ENCODE measurements at regions not wholly inside any gene's neighbourhood (a gene's known extent, or its start where the extent isn't known, plus 50 kb on each side); places are given as distances from the start of the nearest gene placed in this dataset.
"Not testable (repeated sequence)": the region's sequence is repeated elsewhere in the genome, so short reads cannot be mapped to it uniquely, and the experiment has no call there.

DNA sequence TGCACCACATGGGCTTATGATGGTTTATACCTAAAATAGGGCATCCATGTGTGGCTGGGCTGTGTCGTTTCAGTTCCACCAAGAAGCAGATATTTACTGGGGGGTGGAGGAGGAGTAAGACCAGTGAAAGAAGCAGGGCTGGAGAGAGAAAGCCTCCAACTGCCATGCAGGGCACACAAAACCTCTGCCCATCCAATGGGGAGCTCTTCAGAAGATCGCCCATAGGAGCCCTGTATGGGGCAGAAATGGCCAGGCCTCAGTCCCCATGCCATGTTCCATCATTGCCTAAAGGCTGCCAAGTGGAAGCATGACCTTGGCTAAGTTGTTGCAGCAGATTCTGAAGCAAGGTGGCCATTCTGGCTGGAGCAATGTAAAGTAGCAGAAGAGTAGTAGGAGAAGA, 277.0 kb downstream of the MEX3B start:
- no peak for DNase-seq

DNA sequence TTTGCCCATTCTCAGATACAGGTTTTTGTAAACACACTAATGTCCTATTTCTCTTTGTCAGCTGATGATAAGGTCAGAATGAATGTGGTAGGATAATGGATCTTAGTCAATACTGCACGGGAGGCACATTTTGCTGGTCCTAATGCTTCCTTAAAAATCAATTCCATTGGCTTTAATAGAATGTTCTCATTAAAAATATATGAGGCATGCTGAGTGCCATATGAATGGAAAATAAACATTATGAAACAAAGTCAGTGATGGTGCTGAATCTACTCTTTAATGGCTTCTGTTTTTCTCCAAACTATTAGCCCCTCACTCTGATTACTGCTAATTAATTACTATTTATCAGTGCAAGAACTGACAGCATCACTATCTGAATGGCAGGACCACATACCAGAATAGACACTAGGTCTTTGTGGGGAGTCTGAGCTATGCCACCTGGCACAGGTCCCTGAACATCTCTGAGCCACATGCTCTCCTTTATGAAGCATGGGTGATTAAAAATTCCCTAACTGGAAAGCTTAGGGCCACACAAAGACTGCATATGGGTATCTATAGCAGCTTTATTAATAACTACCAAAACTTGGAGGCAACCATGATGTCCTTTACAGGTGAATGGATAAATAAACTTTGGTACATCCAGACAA, 278.9 kb downstream of the MEX3B start:
- peak in 1 of 14 donors; percentile 6 for DNase-seq

DNA sequence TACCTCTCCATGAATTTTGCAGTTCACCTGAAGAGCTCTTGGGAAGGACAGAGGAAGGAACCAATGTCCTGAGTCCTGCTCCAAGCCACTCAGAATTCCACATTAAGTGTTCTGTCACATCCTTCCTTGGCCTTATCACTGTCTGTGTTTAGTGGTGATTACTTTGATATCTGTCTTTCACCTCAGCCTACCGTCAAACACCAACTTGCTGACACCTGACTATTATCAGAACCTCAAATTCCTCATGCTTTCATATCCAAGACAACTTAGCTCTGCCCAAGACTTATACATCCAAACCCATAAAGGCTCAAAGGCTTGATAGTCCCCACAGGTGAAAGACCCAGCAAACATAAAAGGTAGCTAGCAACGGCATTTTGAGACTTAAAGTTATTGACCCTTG, 280.0 kb downstream of the MEX3B start:
- DNase-seq: no peak

DNA sequence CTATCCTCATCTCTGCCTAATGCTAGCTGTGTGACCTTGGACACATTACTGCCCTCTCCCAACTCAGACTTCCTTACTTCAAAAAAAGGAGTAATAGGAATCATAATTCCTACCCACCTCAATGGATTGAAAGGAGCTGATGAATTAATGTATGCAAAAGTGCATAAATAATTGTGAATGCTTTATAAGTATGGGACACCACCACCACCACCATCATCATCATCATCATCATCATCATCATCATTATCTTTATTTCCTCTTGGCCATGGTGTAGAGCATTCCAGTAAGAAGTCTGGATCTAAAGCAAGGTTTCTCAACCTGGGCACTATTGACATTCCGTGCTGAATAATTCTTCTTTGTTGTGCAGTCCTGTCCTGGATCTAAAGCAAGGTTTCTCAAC, 282.5 kb downstream of the MEX3B start:
- no peak for DNase-seq

DNA sequence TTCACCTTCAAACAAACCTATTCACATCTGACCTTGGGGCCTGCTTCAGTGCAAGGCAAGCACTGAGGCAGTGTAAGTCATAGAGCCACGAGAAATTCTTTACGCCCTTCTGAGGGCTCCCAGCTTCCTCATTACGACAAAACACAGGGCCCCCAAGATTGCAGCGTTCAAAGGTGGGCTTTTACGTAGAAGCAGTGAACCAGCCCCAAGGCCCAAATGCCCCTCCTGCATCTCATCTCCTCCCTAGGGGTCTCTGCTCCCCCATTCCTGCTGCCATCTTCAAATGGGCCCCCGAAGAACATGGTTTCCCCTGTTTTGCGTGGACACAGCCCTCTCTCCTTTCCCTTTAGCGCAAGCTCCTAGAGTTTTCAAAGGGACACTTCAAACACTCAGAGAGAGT, 285.1 kb downstream of the MEX3B start:
- no peak for DNase-seq

DNA sequence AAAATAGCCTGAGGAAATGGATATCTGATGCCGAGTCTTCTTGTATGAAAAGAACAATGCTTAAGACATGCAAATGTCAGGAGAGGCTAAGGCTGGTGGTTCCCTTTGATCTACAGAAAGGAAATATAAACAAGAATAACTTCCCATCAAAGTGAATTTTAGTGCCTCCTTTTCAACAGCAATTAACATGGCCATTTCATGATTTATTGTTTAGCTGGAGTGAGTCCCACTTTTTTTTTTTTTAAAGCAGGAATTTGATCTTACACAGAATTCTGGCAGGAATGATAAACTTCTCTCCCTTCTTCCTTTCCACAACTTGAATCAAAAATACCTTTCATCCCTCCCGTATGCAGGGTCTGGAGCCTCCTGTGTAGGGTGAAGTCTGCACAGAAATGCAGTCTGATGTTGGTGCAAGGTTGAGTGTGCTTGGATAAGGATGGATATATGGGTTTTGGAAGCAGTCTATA, 287.0 kb downstream of the MEX3B start:
- DNase-seq: no peak

DNA sequence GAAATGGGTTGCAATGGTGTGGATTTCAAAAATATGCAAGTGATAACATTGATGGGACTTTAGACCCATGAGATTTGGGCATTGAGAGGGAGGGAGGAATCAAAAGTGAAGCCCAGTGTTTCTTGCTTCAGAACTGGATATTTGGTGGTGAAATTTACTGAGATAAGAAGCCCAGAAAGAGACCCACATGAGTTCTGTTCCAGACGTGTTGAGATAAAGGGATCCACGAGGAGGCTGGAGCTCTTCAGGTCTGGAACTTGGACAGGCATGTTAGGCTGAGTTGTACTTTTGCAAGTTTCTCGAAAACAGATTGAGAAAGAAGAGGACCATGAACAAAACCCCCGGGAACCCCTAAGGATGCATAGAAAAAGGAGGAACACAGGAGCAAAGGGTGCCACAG, 290.2 kb downstream of the MEX3B start:
- no peak for DNase-seq

DNA sequence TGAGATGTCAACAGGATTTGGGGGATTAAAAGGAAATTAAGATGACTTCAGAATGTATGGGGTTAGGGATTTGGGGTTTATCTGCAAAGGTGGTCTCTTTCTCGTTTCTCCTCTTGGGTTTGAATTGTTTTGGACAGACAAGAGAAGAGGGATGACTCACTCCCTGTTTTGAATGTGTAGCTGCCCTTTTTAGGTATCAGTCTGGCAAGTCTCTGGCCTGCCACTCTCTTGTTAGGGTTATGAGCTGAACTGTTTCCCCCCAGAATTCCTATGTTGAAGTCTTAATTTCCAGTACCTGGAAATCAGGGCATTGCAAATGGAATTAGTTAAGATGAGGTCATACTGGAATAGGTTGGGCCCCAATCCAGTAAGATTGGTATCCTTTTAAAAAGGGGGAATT, 291.7 kb downstream of the MEX3B start:
- no peak for DNase-seq

DNA sequence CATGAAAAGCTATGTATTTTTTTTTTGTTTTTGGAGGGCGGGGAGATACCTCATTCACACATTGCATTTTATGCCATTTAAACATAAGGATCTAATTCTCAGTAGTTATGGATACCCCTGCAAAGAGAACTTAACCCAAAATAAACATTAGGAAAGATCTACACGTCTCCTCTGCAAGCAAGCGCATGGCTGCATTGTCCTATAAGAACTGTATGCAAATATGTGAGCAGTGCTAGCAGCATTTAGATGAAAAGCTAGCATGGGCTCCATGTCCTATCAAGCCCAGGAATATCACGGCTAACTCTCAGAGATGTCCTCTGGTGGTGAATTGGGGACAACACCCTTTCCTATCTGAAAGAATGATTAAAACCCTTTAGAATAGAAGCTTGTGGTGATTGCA, 292.8 kb downstream of the MEX3B start:
- no peak for DNase-seq

DNA sequence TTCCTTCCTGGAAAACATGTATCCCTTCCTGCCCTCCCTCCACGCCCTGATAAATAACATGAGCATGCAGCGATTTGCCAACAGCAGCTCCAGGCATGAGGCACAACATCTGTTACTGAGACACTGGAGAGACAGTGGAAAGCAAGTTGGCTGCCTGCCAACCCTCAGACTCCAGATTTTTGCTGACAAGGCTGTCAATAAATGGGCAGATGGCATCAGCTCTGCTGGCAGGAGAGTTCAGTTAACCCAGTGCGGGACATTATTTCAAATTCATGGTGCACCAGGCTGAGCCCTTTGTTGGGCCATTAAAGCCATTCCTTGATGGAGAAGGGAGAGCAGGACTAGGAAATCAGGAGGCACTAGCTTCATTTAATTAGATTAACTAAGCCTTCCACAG, 293.3 kb downstream of the MEX3B start:
- DNase-seq: peak in 7 of 14 donors; percentile 6 to 29 (median 8)

DNA sequence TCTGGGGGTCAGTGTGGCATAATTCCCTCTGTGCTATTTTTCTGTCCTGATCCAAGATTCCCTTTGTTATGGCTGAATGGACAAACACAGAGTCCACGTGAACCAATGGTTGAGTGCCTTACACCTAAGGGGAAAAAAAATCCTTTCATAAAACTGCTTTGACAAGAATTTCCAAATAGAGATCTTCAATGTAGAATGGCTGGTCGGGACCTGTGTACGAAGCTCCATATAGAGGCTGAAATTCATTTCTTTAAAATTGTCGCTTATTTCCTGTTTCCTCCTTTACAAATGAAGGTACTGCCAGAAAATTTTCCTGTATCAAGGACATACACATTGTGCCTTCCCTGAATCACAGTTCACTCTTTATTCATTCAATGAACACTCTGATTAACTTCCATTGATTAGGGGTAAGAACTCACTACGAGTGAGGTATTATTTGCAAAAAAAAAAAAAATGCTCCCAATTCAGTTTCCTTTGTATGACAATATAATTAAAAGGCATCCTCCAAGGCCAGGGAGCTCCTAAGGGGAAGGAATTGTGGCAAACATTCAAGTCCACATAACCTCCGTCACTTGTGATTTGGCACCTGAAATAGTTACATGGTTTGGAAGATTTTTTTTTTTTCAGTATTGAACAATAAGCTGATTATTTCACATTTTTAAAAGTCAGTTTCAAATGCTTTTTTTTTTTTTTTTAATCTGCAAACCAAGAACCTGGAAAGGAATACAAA, 293.8 kb downstream of the MEX3B start:
- peak in 1 of 14 donors; percentile 9 for DNase-seq

DNA sequence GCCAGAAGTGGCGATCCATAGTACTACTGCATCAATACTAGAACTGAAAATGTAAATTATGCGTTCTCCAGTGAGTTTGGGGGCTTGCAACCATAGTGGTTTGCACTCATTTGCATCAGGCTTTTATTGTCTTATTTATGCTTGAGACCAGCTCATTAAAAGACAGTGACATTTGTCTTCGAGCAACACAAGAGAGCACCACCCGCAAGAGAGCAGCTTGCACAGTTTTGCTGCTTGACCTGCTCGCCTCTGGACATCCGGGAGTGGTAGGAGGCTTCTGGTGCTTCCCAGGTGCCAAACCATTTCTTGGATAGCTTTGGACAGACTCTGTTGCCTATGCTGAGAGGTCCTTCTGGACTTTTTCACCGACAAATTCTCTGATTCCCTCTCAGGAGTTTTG, 294.6 kb downstream of the MEX3B start:
- DNase-seq: peak in 1 of 14 donors; percentile 71

DNA sequence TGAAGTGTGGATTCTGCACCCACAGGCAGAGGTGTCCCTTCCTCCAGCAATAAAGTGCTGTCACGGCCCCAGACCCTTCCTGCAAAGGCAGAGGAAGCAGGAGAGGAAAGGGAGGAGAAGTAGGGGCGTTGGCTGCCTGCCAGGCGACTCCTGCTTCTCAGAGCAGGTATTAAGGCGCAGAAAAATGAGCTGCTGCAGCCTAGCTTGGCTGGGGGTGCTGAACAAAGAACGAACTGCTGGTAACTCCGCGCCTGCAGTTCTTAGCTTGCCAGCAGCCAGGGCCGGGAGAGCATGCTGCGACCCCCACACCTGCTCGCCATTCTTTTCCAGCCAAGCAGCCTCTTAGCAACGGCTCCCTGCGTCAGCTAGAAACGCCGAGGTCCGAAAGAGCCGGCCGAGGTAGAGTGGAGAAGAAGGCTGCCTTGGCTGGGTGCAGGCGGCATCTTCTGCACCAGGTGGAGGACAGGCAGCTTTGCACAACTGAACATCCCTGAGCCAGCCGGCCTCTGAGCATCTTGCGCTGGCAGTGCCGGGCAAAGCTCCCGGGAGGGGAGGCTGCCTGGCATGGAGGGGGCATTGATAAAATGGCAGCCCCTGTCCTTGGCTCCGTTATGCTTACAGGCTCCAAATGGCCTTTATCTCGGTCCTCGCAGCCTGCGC, 296.0 kb downstream of the MEX3B start:
- peak in 1 of 14 donors; percentile 35 for DNase-seq

DNA sequence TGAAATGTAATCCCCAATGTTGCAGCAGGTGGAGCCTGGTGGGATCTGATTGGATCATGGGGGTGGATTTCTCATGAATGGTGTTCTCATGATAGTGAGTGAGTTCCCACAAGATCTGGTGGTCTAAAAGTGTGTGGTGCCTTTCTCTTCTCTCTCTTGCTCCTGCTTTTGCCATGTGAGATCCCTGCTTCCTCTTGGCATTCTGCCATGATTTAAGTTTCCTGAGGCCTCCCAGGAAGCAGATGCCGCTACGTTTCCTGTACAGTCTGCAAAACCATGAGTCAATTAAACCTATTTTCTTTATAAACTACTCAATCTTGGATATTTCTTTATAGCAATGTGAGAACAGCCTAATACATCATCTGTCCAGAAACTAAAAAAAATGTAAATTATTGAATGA, 298.3 kb downstream of the MEX3B start:
- no peak for DNase-seq

DNA sequence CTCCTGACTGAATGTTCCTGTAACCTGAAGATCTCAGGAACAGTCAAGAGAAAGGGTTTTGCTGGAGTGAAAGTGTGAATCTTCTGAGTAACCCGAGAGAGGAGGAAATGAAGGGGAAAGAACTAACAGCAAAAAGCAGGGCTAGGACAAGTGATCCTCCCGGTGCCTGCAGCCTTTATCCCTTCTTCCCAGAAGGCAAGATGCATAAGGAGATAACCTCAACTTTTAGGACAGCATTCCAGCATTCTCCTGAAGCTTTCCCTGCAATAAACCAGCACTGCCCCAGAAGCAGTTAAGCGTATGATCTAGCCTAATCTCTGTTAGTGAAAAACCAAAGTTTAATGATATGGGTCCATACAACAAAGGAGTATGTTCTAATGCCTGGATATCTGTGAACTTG, 298.8 kb downstream of the MEX3B start:
- no peak for DNase-seq

DNA sequence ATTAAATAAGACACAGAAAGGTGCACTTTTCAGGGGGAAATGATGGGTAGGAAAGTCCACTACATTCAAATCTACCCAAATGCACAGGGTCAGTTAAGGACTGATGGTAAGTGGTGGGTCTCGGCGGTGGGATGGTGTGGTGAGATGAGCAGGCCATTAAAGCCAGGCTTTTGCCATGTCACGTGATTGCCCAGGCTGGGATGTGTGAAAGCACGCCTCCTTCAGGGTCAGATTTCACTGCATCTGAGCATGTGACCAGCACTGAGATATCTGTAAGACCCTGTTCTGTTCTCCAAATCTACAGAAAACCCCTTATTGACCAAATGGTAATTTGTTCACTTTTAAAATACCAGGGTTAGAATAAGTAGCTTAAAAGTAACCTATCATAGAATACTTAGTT, 301.5 kb downstream of the MEX3B start:
- DNase-seq: no peak

DNA sequence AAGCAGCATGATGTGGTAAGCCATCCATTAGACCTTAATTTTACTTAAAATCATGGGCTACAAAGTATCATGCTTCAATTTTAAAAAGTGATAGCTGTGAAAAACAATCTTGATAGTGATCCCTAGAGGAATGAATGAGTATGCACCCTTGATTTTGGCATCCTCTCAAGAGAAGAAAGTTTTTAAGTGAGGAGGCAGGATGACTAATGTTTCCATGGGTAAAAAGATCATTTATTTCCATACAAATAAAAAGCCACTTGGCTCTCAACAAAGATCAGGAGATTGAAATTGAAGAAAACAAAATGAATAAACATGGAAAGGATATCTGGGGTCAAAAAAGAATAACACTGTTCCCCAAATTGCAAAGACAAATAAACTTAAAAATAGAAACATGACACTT, 305.4 kb downstream of the MEX3B start:
- no peak for DNase-seq

DNA sequence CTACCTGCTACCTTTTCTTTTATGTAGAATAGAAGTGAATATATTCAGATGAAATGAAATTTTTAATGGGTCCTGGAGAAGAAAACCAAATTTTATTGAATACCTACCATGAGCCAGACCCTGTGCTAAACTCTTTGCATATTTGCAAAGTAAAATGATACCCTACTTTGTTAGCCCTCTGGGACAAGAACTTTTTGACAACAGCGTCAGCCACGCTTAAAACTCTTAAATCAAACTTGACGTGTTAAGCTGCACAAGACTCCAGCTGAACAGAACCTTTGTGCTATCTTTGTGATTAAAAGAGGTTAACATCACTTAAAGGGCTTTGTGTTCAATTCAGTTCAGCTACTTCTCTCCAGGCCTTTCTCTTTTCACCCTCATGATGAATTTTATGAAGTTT, 316.5 kb downstream of the MEX3B start:
- no peak for DNase-seq

DNA sequence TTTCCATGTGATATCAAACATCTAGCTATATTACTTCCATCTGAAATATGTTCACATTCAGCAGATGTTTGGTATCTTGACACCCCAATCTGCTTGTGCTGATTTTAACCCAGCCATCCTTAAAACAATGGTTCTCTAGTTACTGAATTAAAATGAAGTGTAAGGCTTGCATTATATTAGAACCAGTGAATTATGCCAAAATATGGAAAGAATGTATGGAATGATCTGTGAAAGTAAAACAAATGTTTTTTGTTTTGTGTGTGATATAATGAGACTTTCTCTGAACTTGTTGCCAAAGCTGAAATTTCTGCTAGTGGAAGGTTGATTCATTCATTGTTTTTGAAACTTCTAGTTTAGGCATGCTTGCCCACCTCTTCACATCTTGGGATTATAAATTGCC, 317.1 kb downstream of the MEX3B start:
- no peak for DNase-seq

DNA sequence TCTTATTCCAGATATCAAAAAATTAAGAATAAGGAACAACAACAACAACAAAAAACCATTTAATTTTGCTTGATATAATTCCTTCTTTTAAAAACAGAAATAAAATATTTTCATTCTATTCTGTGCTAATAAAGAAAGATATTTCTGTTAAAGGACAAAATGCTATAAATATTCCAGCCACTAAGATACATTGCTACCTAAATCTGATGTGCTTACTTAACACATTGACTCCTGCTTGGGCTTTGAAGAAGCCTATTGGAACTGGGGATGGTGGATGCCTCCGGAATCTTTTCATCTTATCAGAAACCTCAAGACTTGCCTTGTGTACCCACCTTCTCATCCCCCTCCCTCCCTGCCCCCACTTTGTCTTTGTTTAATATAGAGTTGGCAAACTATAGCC, 320.2 kb downstream of the MEX3B start:
- DNase-seq: no peak

DNA sequence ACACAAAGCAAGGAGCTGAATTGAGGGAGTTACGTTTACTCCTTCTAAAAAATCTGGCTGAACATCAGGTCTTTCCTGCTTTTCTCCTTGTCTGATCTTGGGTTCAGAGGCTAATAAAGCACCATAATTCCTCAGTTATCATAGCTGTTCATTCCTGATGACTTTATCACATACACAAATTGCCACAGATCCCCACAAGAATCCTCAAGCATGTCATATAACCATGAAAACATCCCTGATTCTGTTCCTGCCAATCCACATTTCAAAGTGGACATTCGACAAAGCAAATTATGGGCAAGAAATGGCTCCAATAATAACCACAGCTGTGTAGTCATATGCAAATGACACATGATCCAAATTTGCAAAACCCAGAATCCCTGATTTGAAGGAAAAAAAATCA, 321.3 kb downstream of the MEX3B start:
- no peak for DNase-seq

DNA sequence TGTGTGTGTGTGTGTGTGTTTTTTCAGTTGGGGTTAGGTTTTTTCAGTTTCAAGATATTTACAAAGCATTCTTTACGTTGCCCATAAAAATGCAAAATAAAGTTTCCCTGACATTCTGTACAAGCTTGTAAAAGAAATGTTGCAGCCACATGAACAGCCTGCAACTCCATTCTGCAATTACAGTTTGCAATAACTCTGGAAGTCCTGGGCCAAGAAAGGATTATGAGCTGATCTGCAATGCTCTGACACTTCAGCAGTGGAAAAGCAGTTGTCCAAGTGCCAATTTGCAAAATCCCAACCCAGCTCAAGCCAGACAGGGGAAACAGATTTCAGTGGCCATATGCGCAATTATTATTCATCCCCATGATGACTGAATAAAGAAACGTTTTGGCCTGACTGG, 322.1 kb downstream of the MEX3B start:
- peak in 1 of 14 donors; percentile 11 for DNase-seq

DNA sequence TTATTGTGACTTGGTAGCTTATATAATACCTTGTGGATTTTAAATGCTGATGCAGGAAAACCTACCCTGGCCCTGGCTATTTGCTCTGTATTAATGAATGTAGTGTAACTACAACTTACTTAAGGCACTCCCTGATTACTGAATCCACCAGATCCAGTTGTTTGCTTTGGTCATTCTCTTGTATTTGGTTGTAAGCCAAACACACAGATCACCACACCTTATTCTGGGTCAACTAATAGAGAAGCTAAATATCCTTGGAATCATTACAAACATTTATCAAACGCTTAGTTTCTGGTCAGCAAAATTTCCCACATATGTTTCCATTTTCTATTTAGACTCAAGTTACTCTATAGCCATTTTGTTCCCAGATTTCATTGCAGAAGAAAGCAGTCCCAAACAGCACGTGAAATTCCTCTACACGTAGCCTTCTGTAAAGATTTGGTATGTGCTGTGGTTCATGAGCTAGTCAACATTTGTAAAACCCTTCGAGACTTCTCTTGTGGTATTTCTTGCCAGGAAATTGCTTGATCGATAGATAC, 322.6 kb downstream of the MEX3B start:
- no peak for DNase-seq

DNA sequence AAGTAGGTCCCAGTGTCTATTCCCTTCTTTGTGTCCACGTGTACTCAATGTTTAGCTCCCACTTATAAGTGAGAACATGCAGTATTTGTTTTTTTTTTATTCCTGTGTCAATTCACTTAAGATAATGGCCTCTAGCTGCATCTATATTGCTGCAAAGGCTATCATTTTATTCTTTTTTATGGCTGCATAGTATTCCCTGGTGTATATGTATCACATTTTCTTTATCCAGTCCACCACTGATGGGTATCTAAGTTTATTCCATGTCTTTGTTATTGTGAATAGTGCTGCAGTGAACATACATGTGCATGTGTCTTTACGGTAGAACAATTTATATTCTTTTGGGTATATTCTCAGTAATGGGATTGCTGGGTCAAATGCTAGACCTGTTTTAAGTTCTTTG, 329.4 kb downstream of the MEX3B start:
- DNase-seq: not testable (repeated sequence)

Measured in C1 segment of cervical spinal cord (tissue), 14 donors.